GM23338 (cell line): ENCODE measurements at regions not wholly inside any gene's neighbourhood (a gene's known extent, or its start where the extent isn't known, plus 50 kb on each side); places are given as distances from the start of the nearest gene placed in this dataset.

Source experiments
- ATAC-seq: fragments of 200-7000 bp; cut with Tn5 transposase; 3 replicates; pipeline ENCODE4 v1.9.1; 2020
- DNase-seq: peaks from one replicate; pipeline ENCODE4 v3.0.0-alpha.2; 2015; ENCODE audit warnings: low spot score
- H2AFZ ChIP-seq: fragments of 200-600 bp; sonication (generic); 2 replicates; pipeline ENCODE4 v1.8.0; 2016; ENCODE audit warnings: antibody characterized with exemption, mild to moderate bottlenecking, moderate library complexity
- H3F3A ChIP-seq: fragments of 200-600 bp; sonication (generic); replicated peaks from 2 replicates; pipeline ENCODE4 v1.8.0; 2017; ENCODE audit warnings: antibody characterized with exemption, mixed run types, low read depth
- H3K27ac ChIP-seq: fragments of 200-600 bp; sonication (generic); 2 replicates; pipeline ENCODE4 v1.6.1; 2016; ENCODE audit warnings: low read depth
- H3K27me3 ChIP-seq: fragments of 200-600 bp; sonication (generic); 2 replicates; pipeline ENCODE4 v1.8.0; 2016; ENCODE audit warnings: mild to moderate bottlenecking, mixed run types, moderate library complexity; ENCODE audit not compliant: insufficient read depth
- H3K36me3 ChIP-seq: fragments of 200-600 bp; sonication (generic); 2 replicates; pipeline ENCODE4 v1.8.0; 2016; ENCODE audit warnings: mild to moderate bottlenecking; ENCODE audit not compliant: insufficient read depth
- H3K4me1 ChIP-seq: fragments of 200-600 bp; sonication (generic); 2 replicates; pipeline ENCODE4 v1.8.0; 2016; ENCODE audit warnings: mild to moderate bottlenecking, moderate library complexity; ENCODE audit not compliant: insufficient read depth
- H3K4me2 ChIP-seq: fragments of 200-600 bp; sonication (generic); 2 replicates; pipeline ENCODE4 v1.7.1; 2017; ENCODE audit warnings: mixed run types
- H3K4me3 ChIP-seq: fragments of 200-600 bp; sonication (generic); 2 replicates; pipeline ENCODE4 v1.6.1; 2016; ENCODE audit warnings: mixed run types
- H3K79me2 ChIP-seq: fragments of 200-600 bp; sonication (generic); replicated peaks from 2 replicates; pipeline ENCODE4 v1.8.0; 2017; ENCODE audit warnings: mild to moderate bottlenecking; ENCODE audit not compliant: insufficient read depth
- H3K9me2 ChIP-seq: fragments of 200-600 bp; sonication (generic); 2 replicates; pipeline ENCODE4 v1.8.0; 2017; ENCODE audit not compliant: insufficient read depth
- H4K20me1 ChIP-seq: fragments of 200-600 bp; sonication (generic); replicated peaks from 2 replicates; pipeline ENCODE4 v1.8.0; 2017; ENCODE audit warnings: mild to moderate bottlenecking; ENCODE audit not compliant: insufficient read depth
- H3K27ac Mint-ChIP-seq: 2 replicates; pipeline ENCODE4 v1.8.0; 2020; ENCODE audit warnings: inconsistent platforms, mild to moderate bottlenecking, moderate library complexity, mixed read lengths
- H3K27me3 Mint-ChIP-seq: 3 replicates; pipeline ENCODE4 v1.8.0; 2022; ENCODE audit warnings: low read depth, mild to moderate bottlenecking, moderate library complexity, mixed read lengths, inconsistent platforms; ENCODE audit not compliant: insufficient read depth, poor library complexity
- H3K36me3 Mint-ChIP-seq: 3 replicates; pipeline ENCODE4 v1.8.0; 2021; ENCODE audit warnings: low read depth, mild to moderate bottlenecking, inconsistent platforms, moderate library complexity, mixed read lengths
- H3K4me1 Mint-ChIP-seq: 3 replicates; pipeline ENCODE4 v1.8.0; 2020; ENCODE audit warnings: mild to moderate bottlenecking, inconsistent platforms, mixed read lengths
- H3K4me3 Mint-ChIP-seq: 3 replicates; pipeline ENCODE4 v1.8.0; 2021; ENCODE audit warnings: moderate library complexity, mild to moderate bottlenecking, inconsistent platforms, mixed read lengths
- H3K9me3 Mint-ChIP-seq: 3 replicates; pipeline ENCODE4 v1.8.0; 2020; ENCODE audit warnings: moderate library complexity, mild to moderate bottlenecking, inconsistent platforms, mixed read lengths
- CREB1 ChIP-seq: fragments of 250-450 bp; sonication (Bioruptor Pico); IDR thresholded peaks from 2 replicates; pipeline ENCODE4 v1.5.0; 2020; ENCODE audit warnings: low read depth, mild to moderate bottlenecking, moderate library complexity
- EZH2 ChIP-seq: fragments of 200-600 bp; sonication (generic); IDR thresholded peaks from one replicate; pipeline ENCODE4 v1.8.0; 2017; ENCODE audit warnings: antibody characterized with exemption, mild to moderate bottlenecking, low read depth; ENCODE audit not compliant: unreplicated experiment
- EZH2phosphoT487 ChIP-seq: fragments of 200-600 bp; sonication (generic); IDR thresholded peaks from one replicate; pipeline ENCODE4 v1.8.1; 2018; ENCODE audit warnings: antibody characterized with exemption; ENCODE audit not compliant: unreplicated experiment
- JUNB ChIP-seq: IDR thresholded peaks from one replicate; pipeline ENCODE4 v1.6.1; 2016; ENCODE audit warnings: antibody characterized with exemption; ENCODE audit not compliant: unreplicated experiment
- NANOG ChIP-seq: IDR thresholded peaks from 2 replicates; pipeline ENCODE4 v1.6.1; 2016; ENCODE audit warnings: antibody characterized with exemption, borderline replicate concordance
- STAT1 ChIP-seq: IDR thresholded peaks from one replicate; pipeline ENCODE4 v1.6.1; 2016; ENCODE audit warnings: antibody characterized with exemption; ENCODE audit not compliant: unreplicated experiment
- ZNF114 ChIP-seq: fragments of 250-450 bp; sonication (Bioruptor Pico); IDR thresholded peaks from 2 replicates; pipeline ENCODE4 v1.5.0; 2020; ENCODE audit warnings: mild to moderate bottlenecking, moderate library complexity
- ZNF331 ChIP-seq: fragments of 250-450 bp; sonication (Bioruptor Pico); IDR thresholded peaks from 2 replicates; pipeline ENCODE4 v1.5.0; 2020; ENCODE audit warnings: low read depth, mild to moderate bottlenecking, moderate library complexity
- TF ChIP-seq, protein P1 (sequence below), 2 experiments: fragments of 200-600 bp in 1 of 2; sonication (generic) in 1 of 2; conservative IDR thresholded peaks; 2 replicates each; pipeline versions ENCODE4 v1.5.1 to v1.6.1; 2016 to 2017; ENCODE audit warnings: antibody characterized with exemption in 2 of 2, low read depth in 2 of 2, mild to moderate bottlenecking in 2 of 2, moderate library complexity in 1 of 2
- TF ChIP-seq, protein P2 (sequence below): fragments of 250-450 bp; sonication (Bioruptor Pico); IDR thresholded peaks from 2 replicates; pipeline ENCODE4 v1.5.0; 2020; ENCODE audit warnings: mild to moderate bottlenecking, moderate library complexity
- TF ChIP-seq, protein P3 (sequence below): IDR thresholded peaks from one replicate; pipeline ENCODE4 v1.6.1; 2018; ENCODE audit warnings: antibody characterized with exemption; ENCODE audit not compliant: unreplicated experiment

DNA sequence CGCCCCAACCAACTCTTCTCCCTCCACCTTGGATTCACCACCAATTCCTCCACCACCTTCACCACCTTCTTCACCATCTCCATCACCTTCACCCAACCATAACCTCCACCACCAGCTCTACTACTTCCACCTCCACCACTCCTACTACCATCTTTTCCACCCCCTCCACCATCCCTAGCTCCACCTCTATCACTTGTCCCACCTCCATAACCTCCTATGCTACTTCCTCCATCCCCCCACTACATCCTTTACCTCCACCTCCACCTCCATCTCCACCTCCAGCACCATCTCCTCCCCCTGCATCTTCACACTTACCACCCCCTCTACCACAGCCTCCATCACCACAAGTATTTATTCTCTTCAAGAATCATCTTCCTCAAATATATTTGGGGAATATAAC, 254.9 kb upstream of the EGLN3 start:
- Histone ChIP-seq H3K27me3 (no peaks in the 10 kb centered on the region), H3K36me3 (no peaks in the 10 kb centered on the region), H4K20me1 (no peaks in the 10 kb centered on the region), H3K4me1 (no peaks in the 10 kb centered on the region), H3F3A (no peaks in the 10 kb centered on the region), H3K4me2 (no peak overlapping the region), H2AFZ (no peak overlapping the region), H3K4me3 (no peak overlapping the region), H3K9me2 (peaks cover 9% of the 10 kb centered on the region; the same call in 1 of the 2 replicates), H3K79me2 (no peaks in the 10 kb centered on the region), H3K27ac (no peak overlapping the region)
- H3K27me3 Mint-ChIP-seq: no peaks in the 10 kb centered on the region
- DNase-seq: no peak
- no peak overlapping the region for H3K4me3 Mint-ChIP-seq
- no peak overlapping the region for H3K27ac Mint-ChIP-seq
- H3K9me3 Mint-ChIP-seq: peaks cover 5% of the 10 kb centered on the region; the same call in 1 of the 3 replicates
- ATAC-seq: no peak
- no peaks in the 10 kb centered on the region for H3K4me1 Mint-ChIP-seq
- TF ChIP-seq EZH2: no peak
- TF ChIP-seq NANOG: no peak
- no peak for TF ChIP-seq ZNF331 (CRISPR knock-in tag)
- no peak for TF ChIP-seq EZH2phosphoT487
- TF ChIP-seq CREB1 (CRISPR knock-in tag): no peak
- TF ChIP-seq, protein P1, sequence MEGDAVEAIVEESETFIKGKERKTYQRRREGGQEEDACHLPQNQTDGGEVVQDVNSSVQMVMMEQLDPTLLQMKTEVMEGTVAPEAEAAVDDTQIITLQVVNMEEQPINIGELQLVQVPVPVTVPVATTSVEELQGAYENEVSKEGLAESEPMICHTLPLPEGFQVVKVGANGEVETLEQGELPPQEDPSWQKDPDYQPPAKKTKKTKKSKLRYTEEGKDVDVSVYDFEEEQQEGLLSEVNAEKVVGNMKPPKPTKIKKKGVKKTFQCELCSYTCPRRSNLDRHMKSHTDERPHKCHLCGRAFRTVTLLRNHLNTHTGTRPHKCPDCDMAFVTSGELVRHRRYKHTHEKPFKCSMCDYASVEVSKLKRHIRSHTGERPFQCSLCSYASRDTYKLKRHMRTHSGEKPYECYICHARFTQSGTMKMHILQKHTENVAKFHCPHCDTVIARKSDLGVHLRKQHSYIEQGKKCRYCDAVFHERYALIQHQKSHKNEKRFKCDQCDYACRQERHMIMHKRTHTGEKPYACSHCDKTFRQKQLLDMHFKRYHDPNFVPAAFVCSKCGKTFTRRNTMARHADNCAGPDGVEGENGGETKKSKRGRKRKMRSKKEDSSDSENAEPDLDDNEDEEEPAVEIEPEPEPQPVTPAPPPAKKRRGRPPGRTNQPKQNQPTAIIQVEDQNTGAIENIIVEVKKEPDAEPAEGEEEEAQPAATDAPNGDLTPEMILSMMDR (conservative IDR thresholded peaks at IDR 0.05; ENCODE audit: low read depth in 2 of 2): no peak
- no peak for TF ChIP-seq JUNB
- no peak for TF ChIP-seq STAT1
- H3K36me3 Mint-ChIP-seq: no peaks in the 10 kb centered on the region

DNA sequence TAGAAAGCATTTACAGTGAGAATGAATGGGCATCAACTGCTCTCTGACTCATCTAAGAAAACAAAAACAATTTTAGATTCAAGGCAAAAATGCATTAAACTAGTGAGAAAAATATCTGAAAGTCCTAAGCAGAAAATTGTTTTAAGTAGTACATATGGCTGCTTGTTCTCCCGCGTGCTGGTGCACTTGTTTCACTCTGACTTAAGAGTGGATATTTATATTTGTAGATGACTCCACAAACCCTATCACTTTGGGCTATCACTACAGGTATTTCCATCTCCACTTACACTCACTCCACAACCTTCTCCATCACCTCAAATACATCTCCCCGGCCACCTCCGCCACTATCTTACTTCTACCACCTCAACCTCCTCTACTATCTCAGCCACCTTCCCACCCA, 253.9 kb upstream of the EGLN3 start:
- no peak for ATAC-seq
- no peaks in the 10 kb centered on the region for H3F3A ChIP-seq
- H3K36me3 Mint-ChIP-seq: no peaks in the 10 kb centered on the region
- no peak for DNase-seq
- no peak overlapping the region for H3K27ac ChIP-seq
- H3K4me3 Mint-ChIP-seq: no peak overlapping the region
- no peak overlapping the region for H3K27ac Mint-ChIP-seq
- peaks cover 5% of the 10 kb centered on the region; the same call in 1 of the 3 replicates for H3K9me3 Mint-ChIP-seq
- H3K4me1 ChIP-seq: no peaks in the 10 kb centered on the region
- H3K4me2 ChIP-seq: no peak overlapping the region
- H3K79me2 ChIP-seq: no peaks in the 10 kb centered on the region
- H3K4me3 ChIP-seq: no peak overlapping the region
- peaks cover 9% of the 10 kb centered on the region; the same call in 1 of the 2 replicates for H3K9me2 ChIP-seq
- no peaks in the 10 kb centered on the region for H3K36me3 ChIP-seq
- peaks cover 1% of the 10 kb centered on the region for H3K27me3 Mint-ChIP-seq
- H2AFZ ChIP-seq: no peak overlapping the region
- H3K27me3 ChIP-seq: no peaks in the 10 kb centered on the region
- no peaks in the 10 kb centered on the region for H4K20me1 ChIP-seq
- H3K4me1 Mint-ChIP-seq: no peaks in the 10 kb centered on the region
- TF ChIP-seq STAT1: no peak
- TF ChIP-seq, protein P2, sequence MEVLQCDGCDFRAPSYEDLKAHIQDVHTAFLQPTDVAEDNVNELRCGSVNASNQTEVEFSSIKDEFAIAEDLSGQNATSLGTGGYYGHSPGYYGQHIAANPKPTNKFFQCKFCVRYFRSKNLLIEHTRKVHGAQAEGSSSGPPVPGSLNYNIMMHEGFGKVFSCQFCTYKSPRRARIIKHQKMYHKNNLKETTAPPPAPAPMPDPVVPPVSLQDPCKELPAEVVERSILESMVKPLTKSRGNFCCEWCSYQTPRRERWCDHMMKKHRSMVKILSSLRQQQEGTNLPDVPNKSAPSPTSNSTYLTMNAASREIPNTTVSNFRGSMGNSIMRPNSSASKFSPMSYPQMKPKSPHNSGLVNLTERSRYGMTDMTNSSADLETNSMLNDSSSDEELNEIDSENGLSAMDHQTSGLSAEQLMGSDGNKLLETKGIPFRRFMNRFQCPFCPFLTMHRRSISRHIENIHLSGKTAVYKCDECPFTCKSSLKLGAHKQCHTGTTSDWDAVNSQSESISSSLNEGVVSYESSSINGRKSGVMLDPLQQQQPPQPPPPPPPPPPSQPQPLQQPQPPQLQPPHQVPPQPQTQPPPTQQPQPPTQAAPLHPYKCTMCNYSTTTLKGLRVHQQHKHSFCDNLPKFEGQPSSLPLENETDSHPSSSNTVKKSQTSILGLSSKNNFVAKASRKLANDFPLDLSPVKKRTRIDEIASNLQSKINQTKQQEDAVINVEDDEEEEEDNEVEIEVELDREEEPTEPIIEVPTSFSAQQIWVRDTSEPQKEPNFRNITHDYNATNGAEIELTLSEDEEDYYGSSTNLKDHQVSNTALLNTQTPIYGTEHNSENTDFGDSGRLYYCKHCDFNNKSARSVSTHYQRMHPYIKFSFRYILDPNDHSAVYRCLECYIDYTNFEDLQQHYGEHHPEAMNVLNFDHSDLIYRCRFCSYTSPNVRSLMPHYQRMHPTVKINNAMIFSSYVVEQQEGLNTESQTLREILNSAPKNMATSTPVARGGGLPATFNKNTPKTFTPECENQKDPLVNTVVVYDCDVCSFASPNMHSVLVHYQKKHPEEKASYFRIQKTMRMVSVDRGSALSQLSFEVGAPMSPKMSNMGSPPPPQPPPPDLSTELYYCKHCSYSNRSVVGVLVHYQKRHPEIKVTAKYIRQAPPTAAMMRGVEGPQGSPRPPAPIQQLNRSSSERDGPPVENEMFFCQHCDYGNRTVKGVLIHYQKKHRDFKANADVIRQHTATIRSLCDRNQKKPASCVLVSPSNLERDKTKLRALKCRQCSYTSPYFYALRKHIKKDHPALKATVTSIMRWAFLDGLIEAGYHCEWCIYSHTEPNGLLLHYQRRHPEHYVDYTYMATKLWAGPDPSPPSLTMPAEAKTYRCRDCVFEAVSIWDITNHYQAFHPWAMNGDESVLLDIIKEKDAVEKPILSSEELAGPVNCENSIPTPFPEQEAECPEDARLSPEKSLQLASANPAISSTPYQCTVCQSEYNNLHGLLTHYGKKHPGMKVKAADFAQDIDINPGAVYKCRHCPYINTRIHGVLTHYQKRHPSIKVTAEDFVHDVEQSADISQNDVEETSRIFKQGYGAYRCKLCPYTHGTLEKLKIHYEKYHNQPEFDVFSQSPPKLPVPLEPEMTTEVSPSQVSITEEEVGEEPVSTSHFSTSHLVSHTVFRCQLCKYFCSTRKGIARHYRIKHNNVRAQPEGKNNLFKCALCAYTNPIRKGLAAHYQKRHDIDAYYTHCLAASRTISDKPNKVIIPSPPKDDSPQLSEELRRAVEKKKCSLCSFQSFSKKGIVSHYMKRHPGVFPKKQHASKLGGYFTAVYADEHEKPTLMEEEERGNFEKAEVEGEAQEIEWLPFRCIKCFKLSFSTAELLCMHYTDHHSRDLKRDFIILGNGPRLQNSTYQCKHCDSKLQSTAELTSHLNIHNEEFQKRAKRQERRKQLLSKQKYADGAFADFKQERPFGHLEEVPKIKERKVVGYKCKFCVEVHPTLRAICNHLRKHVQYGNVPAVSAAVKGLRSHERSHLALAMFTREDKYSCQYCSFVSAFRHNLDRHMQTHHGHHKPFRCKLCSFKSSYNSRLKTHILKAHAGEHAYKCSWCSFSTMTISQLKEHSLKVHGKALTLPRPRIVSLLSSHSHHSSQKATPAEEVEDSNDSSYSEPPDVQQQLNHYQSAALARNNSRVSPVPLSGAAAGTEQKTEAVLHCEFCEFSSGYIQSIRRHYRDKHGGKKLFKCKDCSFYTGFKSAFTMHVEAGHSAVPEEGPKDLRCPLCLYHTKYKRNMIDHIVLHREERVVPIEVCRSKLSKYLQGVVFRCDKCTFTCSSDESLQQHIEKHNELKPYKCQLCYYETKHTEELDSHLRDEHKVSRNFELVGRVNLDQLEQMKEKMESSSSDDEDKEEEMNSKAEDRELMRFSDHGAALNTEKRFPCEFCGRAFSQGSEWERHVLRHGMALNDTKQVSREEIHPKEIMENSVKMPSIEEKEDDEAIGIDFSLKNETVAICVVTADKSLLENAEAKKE (CRISPR knock-in tag): no peak
- TF ChIP-seq CREB1 (CRISPR knock-in tag): no peak
- TF ChIP-seq EZH2: no peak
- TF ChIP-seq, protein P3, sequence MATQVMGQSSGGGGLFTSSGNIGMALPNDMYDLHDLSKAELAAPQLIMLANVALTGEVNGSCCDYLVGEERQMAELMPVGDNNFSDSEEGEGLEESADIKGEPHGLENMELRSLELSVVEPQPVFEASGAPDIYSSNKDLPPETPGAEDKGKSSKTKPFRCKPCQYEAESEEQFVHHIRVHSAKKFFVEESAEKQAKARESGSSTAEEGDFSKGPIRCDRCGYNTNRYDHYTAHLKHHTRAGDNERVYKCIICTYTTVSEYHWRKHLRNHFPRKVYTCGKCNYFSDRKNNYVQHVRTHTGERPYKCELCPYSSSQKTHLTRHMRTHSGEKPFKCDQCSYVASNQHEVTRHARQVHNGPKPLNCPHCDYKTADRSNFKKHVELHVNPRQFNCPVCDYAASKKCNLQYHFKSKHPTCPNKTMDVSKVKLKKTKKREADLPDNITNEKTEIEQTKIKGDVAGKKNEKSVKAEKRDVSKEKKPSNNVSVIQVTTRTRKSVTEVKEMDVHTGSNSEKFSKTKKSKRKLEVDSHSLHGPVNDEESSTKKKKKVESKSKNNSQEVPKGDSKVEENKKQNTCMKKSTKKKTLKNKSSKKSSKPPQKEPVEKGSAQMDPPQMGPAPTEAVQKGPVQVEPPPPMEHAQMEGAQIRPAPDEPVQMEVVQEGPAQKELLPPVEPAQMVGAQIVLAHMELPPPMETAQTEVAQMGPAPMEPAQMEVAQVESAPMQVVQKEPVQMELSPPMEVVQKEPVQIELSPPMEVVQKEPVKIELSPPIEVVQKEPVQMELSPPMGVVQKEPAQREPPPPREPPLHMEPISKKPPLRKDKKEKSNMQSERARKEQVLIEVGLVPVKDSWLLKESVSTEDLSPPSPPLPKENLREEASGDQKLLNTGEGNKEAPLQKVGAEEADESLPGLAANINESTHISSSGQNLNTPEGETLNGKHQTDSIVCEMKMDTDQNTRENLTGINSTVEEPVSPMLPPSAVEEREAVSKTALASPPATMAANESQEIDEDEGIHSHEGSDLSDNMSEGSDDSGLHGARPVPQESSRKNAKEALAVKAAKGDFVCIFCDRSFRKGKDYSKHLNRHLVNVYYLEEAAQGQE: no peak
- TF ChIP-seq ZNF114 (CRISPR knock-in tag): no peak
